ENCODE measurements at regions not wholly inside any gene's neighbourhood (a gene's known extent, or its start where the extent isn't known, plus 50 kb on each side); places are given as distances from the start of the nearest gene placed in this dataset.

GRCh38 chr3:74891312-74891711 lies 276.9 kb upstream of the CNTN3 start:
- H3K18ac ChIP-seq (ENCODE audit: extremely low read depth, low read length) = no peak overlapping the region
- FAIRE-seq (no peak), DNase-seq (ENCODE audit: low read depth in 1 of 2, low spot score in 2 of 2) (no peak)
- 93% methylated on average over 6 of the region's 6 CpGs; no CpG with 5 or more reads in 1 of the 2 experiments for WGBS, 2 experiments (ENCODE audit: extremely low coverage in 1 of 2, insufficient coverage in 1 of 2, insufficient read length in 1 of 2, insufficient replicate concordance in 2 of 2, low coverage in 1 of 2, low lambda C conversion rate in 2 of 2, missing lambda C conversion rate in 1 of 2)
- no peak overlapping the region for H3K56ac ChIP-seq (replicated peaks; ENCODE audit: insufficient read length, low read depth, low read length)
- no peaks in the 10 kb centered on the region for H4K20me1 ChIP-seq (replicated peaks in 1 of 2; ENCODE audit: control insufficient read depth in 1 of 2, insufficient read depth in 2 of 2, low read length in 2 of 2)
- H3K14ac ChIP-seq (ENCODE audit: insufficient read length) = no peak overlapping the region
- ChIA-PET CTCF (ENCODE audit: partially characterized antibody) (interaction anchor here (0.7 to 1.5 kb wide), 3 partner anchors 8 to 14 kb away, joined by 3 to 4 read pairs (median 4); no protein-coding TSS in a partner anchor), POLR2A (ENCODE audit: partially characterized antibody) (no interaction called here)
- TF ChIP-seq POU5F1 (IDR thresholded peaks at IDR 0.05; ENCODE audit: low read depth, low read length) (no peak), RBBP5 (IDR thresholded peaks at IDR 0.05; ENCODE audit: borderline replicate concordance, low read depth, low read length) (no peak), TCF12 (IDR thresholded peaks at IDR 0.05; ENCODE audit: low read depth, low read length) (no peak), TBP (IDR thresholded peaks at IDR 0.05; ENCODE audit: low read depth, low read length) (no peak), ASH2L (IDR thresholded peaks at IDR 0.05; ENCODE audit: low read length) (no peak), KDM5A (IDR thresholded peaks at IDR 0.05; ENCODE audit: low read length) (no peak), MAFK (IDR thresholded peaks at IDR 0.05; ENCODE audit: low read depth, low read length) (no peak), RXRA (IDR thresholded peaks at IDR 0.05; ENCODE audit: insufficient read depth, low read depth, low read length) (no peak), SP4 (IDR thresholded peaks at IDR 0.05; ENCODE audit: low read length) (no peak), BACH1 (IDR thresholded peaks at IDR 0.05; ENCODE audit: low read length) (no peak), NANOG (IDR thresholded peaks at IDR 0.05; ENCODE audit: insufficient read depth, low read depth, low read length, poor library complexity, severe bottlenecking) (no peak), RFX5 (IDR thresholded peaks at IDR 0.05; ENCODE audit: borderline replicate concordance, low read depth, low read length) (no peak), TAF7 (optimal IDR thresholded peaks at IDR 0.05; ENCODE audit: borderline replicate concordance, low read depth, low read length) (no peak), EZH2 (IDR thresholded peaks at IDR 0.05; ENCODE audit: low read depth, low read length, severe bottlenecking) (no peak), SIX5 (IDR thresholded peaks at IDR 0.05; ENCODE audit: low read depth, low read length) (no peak), CREB1 (IDR thresholded peaks at IDR 0.05) (no peak), SIN3A (conservative IDR thresholded peaks at IDR 0.05 in 1 of 2, IDR thresholded peaks at IDR 0.05 in 1 of 2; ENCODE audit: low read depth in 1 of 2, low read length in 2 of 2) (no peak)
- H2BK12ac ChIP-seq (ENCODE audit: low read depth, low read length) = no peak overlapping the region
- no peak overlapping the region for H2BK15ac ChIP-seq (ENCODE audit: low read length)
- H2BK120ac ChIP-seq (replicated peaks; ENCODE audit: low read depth, low read length) = no peak overlapping the region
- H3K4me2 ChIP-seq (ENCODE audit: insufficient read depth in 1 of 2, low read depth in 2 of 2, low read length in 2 of 2) = no peak overlapping the region
- no peaks in the 10 kb centered on the region for H3K4me1 ChIP-seq (replicated peaks in 1 of 4; ENCODE audit: control insufficient read depth in 3 of 4, insufficient read depth in 4 of 4, low read length in 3 of 4)
- H4K8ac ChIP-seq (ENCODE audit: extremely low read depth, insufficient read depth, low read length) = no peak overlapping the region
- no peak overlapping the region for H3K23ac ChIP-seq (ENCODE audit: insufficient read length)
- no peak overlapping the region for H3K9ac ChIP-seq (replicated peaks in 1 of 4; ENCODE audit: extremely low read depth in 1 of 4, low read depth in 3 of 4, low read length in 3 of 4)
- H2AK5ac ChIP-seq (ENCODE audit: low read depth, low read length) = no peak overlapping the region
- no peak overlapping the region for H4K5ac ChIP-seq (ENCODE audit: insufficient read length, low read depth, low read length)
- no peaks in the 10 kb centered on the region for H3K79me2 ChIP-seq (ENCODE audit: control insufficient read depth in 1 of 2, insufficient read depth in 2 of 2, low read length in 2 of 2)
- H3K27ac ChIP-seq (ENCODE audit: low read depth, low read length) = no peak overlapping the region
- H3K9me3 ChIP-seq (ENCODE audit: insufficient read depth in 2 of 2, low read depth in 1 of 2, low read length in 1 of 2) = no peaks in the 10 kb centered on the region
- no peak overlapping the region for H2BK5ac ChIP-seq (ENCODE audit: low read depth, low read length)
- no peaks in the 10 kb centered on the region for H3K23me2 ChIP-seq (ENCODE audit: low read depth, low read length)
- H3K4me3 ChIP-seq (ENCODE audit: extremely low read depth in 1 of 4, insufficient read depth in 2 of 4, low read depth in 3 of 4, low read length in 4 of 4) = no peak overlapping the region
- H3K4ac ChIP-seq (replicated peaks; ENCODE audit: insufficient read length, low read depth, low read length) = no peak overlapping the region
- no peak overlapping the region for H2BK20ac ChIP-seq (ENCODE audit: low read length)
- H4K91ac ChIP-seq (replicated peaks; ENCODE audit: insufficient read length, low read length) = no peak overlapping the region
- H3K27me3 ChIP-seq (replicated peaks in 1 of 4; ENCODE audit: control insufficient read depth in 3 of 4, extremely low read depth in 1 of 4, insufficient read depth in 3 of 4, low read length in 3 of 4) = no peaks in the 10 kb centered on the region
- no peaks in the 10 kb centered on the region for H3K79me1 ChIP-seq (ENCODE audit: low read depth, low read length)
- H2AFZ ChIP-seq (ENCODE audit: low read length) = no peak overlapping the region
- no peaks in the 10 kb centered on the region for H3K36me3 ChIP-seq (ENCODE audit: control insufficient read depth in 2 of 4, insufficient read depth in 4 of 4, low read length in 3 of 4)
